ENCODE measurements at regions not wholly inside any gene's neighbourhood (a gene's known extent, or its start where the extent isn't known, plus 50 kb on each side); places are given as distances from the start of the nearest gene placed in this dataset.

GRCh38 chr4:38567457-38567856 lies 96.5 kb upstream of the KLF3 start:
- DNase-seq = no peak

GRCh38 chr4:38568768-38569167 lies 95.2 kb upstream of the KLF3 start:
- no peak for DNase-seq

GRCh38 chr4:38570647-38571276 lies 93.2 kb upstream of the KLF3 start:
- DNase-seq = no peak

GRCh38 chr4:38572793-38573192 lies 91.2 kb upstream of the KLF3 start:
- DNase-seq = no peak

- no peak for DNase-seq
These were observed 89.3 kb upstream of the KLF3 start for GRCh38 chr4:38574559-38575333.

- DNase-seq = no peak
These were observed 87.2 kb upstream of the KLF3 start for GRCh38 chr4:38576767-38577166.

- DNase-seq = no peak
These were observed 86.5 kb upstream of the KLF3 start for GRCh38 chr4:38577462-38577861.

- no peak for DNase-seq
These were observed 82.4 kb upstream of the KLF3 start for GRCh38 chr4:38581426-38582106.

GRCh38 chr4:38582445-38582844 lies 81.6 kb upstream of the KLF3 start:
- no peak for DNase-seq

- peak; percentile 18 for DNase-seq
These were observed 81.0 kb upstream of the KLF3 start for GRCh38 chr4:38582889-38583470.

- DNase-seq = no peak
These were observed 78.1 kb upstream of the KLF3 start for GRCh38 chr4:38585871-38586270.

- DNase-seq = no peak
These were observed 76.9 kb upstream of the KLF3 start for GRCh38 chr4:38587106-38587505.

GRCh38 chr4:38590046-38590445 lies 74.0 kb upstream of the KLF3 start:
- no peak for DNase-seq

- no peak for DNase-seq
These were observed 72.2 kb upstream of the KLF3 start for GRCh38 chr4:38591617-38592337.

GRCh38 chr4:38598489-38598888 lies 65.5 kb upstream of the KLF3 start:
- DNase-seq = no peak

GRCh38 chr4:38600575-38600974 lies 63.4 kb upstream of the KLF3 start:
- DNase-seq = no peak

- DNase-seq = no peak
These were observed 62.6 kb upstream of the KLF3 start for GRCh38 chr4:38601244-38601915.

- no peak for DNase-seq
These were observed 62.1 kb upstream of the KLF3 start for GRCh38 chr4:38601916-38602291.

- DNase-seq = no peak
These were observed 60.3 kb upstream of the KLF3 start for GRCh38 chr4:38603652-38604051.

GRCh38 chr4:38605181-38605752 lies 58.7 kb upstream of the KLF3 start:
- DNase-seq = no peak

- no peak for DNase-seq
These were observed 58.0 kb upstream of the KLF3 start for GRCh38 chr4:38605753-38606586.
